ENCODE measurements at regions not wholly inside any gene's neighbourhood (a gene's known extent, or its start where the extent isn't known, plus 50 kb on each side); places are given as distances from the start of the nearest gene placed in this dataset.
"Not testable (repeated sequence)": the region's sequence is repeated elsewhere in the genome, so short reads cannot be mapped to it uniquely, and the experiment has no call there.

DNA sequence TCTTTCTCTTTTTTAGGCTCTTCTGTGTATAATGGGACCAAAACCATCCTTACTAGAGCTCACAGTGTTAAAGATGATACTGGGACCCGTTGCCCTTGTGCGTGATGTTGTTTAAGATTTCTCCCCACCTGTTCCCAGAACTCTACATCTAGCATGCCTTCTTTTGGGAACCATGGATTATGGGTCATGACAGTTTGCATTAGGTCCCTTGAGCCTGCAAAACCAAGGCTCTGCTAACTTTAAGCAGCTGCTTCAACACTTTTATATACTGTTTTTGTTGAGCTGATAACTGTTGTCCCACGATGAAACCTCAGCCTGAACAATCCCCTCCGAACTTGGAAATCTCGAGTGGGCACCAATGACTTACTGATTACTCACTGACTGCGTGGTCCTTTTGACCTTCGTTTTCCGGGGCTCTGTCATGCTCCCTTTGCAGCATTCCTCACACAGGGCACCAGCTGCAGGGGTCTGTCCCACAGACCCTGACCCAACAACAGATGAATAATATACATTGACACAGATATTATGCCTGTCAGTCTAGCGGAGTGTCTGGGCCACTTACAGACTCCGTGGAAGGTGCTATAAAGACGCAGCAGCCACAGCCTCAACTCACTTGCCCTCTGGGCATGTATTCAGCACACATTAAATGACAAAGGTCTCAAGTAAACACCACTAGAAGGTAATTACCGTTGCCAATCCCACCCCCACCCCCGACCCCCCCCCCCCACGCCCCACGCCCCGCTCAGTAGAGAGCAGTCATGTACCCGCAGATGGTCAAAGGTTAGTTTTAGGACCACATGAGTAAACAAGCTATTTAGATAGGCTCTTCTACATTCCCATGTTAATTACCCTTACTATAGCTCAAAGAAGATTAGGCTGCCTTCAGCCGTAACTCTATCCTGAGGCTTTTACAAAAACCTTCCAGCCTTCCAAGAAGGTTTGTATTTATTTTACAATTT, 162.0 kb upstream of the WDFY3 start:
- Histone ChIP-seq H3K4me2 (ENCODE audit: low read length) (no peak overlapping the region), H3K27ac (ENCODE audit: low read depth, low read length, poor library complexity, severe bottlenecking) (peak overlapping the region; percentile 33), H3K27me3 (ENCODE audit: insufficient read depth, low read length) (no peaks in the 10 kb centered on the region), H3K9ac (ENCODE audit: low read length) (no peak overlapping the region), H3K79me2 (ENCODE audit: insufficient read depth, low read length) (no peaks in the 10 kb centered on the region), H3K9me2 (ENCODE audit: low read depth, low read length) (no peaks in the 10 kb centered on the region), H3K4me3 (ENCODE audit: low read depth, low read length, poor library complexity, severe bottlenecking) (no peak overlapping the region), H2AFZ (ENCODE audit: low read length) (peak overlapping the region; percentile 99), H3K36me3 (ENCODE audit: insufficient read depth, low read length) (no peaks in the 10 kb centered on the region), H3K9me3 (ENCODE audit: low read length) (no peaks in the 10 kb centered on the region), H4K20me1 (ENCODE audit: insufficient read depth, low read length) (no peaks in the 10 kb centered on the region), H3K4me1 (ENCODE audit: insufficient read depth, low read length, severe bottlenecking) (peaks cover 18% of the 10 kb centered on the region), H3F3A (ENCODE audit: insufficient read depth, low read length) (no peaks in the 10 kb centered on the region)
- TF ChIP-seq EZH2 (IDR thresholded peaks at IDR 0.05; ENCODE audit: borderline replicate concordance, low read length) = no peak
- TF ChIP-seq, protein P1, sequence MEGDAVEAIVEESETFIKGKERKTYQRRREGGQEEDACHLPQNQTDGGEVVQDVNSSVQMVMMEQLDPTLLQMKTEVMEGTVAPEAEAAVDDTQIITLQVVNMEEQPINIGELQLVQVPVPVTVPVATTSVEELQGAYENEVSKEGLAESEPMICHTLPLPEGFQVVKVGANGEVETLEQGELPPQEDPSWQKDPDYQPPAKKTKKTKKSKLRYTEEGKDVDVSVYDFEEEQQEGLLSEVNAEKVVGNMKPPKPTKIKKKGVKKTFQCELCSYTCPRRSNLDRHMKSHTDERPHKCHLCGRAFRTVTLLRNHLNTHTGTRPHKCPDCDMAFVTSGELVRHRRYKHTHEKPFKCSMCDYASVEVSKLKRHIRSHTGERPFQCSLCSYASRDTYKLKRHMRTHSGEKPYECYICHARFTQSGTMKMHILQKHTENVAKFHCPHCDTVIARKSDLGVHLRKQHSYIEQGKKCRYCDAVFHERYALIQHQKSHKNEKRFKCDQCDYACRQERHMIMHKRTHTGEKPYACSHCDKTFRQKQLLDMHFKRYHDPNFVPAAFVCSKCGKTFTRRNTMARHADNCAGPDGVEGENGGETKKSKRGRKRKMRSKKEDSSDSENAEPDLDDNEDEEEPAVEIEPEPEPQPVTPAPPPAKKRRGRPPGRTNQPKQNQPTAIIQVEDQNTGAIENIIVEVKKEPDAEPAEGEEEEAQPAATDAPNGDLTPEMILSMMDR (IDR thresholded peaks at IDR 0.05; ENCODE audit: low read length) = no peak

DNA sequence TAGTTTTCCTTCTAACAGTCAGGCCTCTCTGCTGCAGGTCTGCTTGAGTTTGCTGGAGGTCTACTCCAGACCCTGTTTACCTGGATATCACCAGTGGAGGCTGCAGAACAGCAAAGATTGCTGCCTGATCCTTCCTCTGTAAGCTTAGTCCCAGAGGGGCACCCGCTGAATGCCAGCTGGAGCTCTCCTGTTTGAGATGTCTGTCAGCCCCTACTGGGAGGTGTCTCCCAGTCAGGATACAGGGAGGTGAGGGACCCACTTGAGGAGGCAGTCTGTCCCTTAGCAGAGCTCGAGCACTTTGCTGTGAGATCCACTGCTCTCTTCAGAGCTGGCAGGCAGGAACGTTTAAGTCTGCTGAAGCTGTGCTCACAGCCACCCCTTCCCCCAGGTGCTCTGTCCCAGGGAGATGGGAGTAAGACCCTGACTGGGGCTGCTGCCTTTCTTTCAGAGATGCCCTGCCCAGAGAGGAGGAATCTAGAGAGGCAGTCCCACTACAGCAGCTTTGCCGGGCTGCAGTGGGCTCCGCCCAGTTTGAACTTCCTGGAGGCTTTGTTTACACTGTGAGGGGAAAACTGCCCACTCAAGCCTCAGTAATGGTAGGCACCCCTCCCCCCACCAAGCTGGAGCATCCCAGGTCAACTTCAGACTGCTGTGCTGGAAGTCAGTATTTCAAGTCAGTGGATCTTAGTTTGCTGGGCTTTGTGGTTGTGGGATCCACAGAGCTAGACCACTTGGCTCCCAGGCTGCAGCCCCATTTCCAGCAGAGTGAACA, 163.1 kb upstream of the WDFY3 start:
- not testable (repeated sequence) for H3K4me3 ChIP-seq (ENCODE audit: low read depth, low read length, poor library complexity, severe bottlenecking); H3K27ac ChIP-seq (ENCODE audit: low read depth, low read length, poor library complexity, severe bottlenecking); H2AFZ ChIP-seq (ENCODE audit: low read length); H4K20me1 ChIP-seq (ENCODE audit: insufficient read depth, low read length); H3K9ac ChIP-seq (ENCODE audit: low read length); H3K9me2 ChIP-seq (ENCODE audit: low read depth, low read length); H3K27me3 ChIP-seq (ENCODE audit: insufficient read depth, low read length); H3K4me2 ChIP-seq (ENCODE audit: low read length); H3F3A ChIP-seq (ENCODE audit: insufficient read depth, low read length); H3K9me3 ChIP-seq (ENCODE audit: low read length); H3K79me2 ChIP-seq (ENCODE audit: insufficient read depth, low read length); H3K36me3 ChIP-seq (ENCODE audit: insufficient read depth, low read length)
- peaks cover 18% of the 10 kb centered on the region for H3K4me1 ChIP-seq (ENCODE audit: insufficient read depth, low read length, severe bottlenecking)

DNA sequence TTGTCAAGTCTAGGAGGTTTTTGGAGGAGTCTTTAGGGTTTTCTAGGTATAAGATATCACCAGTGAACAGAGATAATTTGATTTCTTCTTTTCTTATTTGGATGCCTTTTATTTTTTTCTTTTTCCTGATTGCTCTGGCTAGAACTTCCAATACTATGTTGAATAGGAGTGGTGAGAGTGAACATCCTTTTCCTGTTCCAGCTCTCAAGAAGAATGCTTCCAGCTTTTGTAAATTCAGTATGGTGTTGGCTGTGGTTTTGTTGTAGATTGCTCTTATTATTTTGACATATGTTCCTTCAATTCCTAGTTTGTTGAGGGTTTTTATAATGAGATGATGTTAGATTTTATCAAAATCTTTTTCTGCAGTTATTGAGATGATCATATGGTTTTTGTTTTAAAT, 165.6 kb upstream of the WDFY3 start:
- H3K79me2 ChIP-seq (ENCODE audit: insufficient read depth, low read length) = no peaks in the 10 kb centered on the region

More for the DNA sequence above, 165.6 kb upstream of the WDFY3 start:
- Histone ChIP-seq H3K9ac (ENCODE audit: low read length) (no peak overlapping the region), H3K4me3 (ENCODE audit: low read depth, low read length, poor library complexity, severe bottlenecking) (no peak overlapping the region), H3K4me1 (ENCODE audit: insufficient read depth, low read length, severe bottlenecking) (peaks cover 18% of the 10 kb centered on the region), H2AFZ (ENCODE audit: low read length) (no peak overlapping the region), H3K9me3 (ENCODE audit: low read length) (no peaks in the 10 kb centered on the region), H3K27me3 (ENCODE audit: insufficient read depth, low read length) (no peaks in the 10 kb centered on the region), H3F3A (ENCODE audit: insufficient read depth, low read length) (no peaks in the 10 kb centered on the region), H3K27ac (ENCODE audit: low read depth, low read length, poor library complexity, severe bottlenecking) (no peak overlapping the region), H3K9me2 (ENCODE audit: low read depth, low read length) (no peaks in the 10 kb centered on the region), H3K4me2 (ENCODE audit: low read length) (no peak overlapping the region), H4K20me1 (ENCODE audit: insufficient read depth, low read length) (no peaks in the 10 kb centered on the region), H3K36me3 (ENCODE audit: insufficient read depth, low read length) (no peaks in the 10 kb centered on the region)
- no peak for TF ChIP-seq EZH2 (IDR thresholded peaks at IDR 0.05; ENCODE audit: borderline replicate concordance, low read length)
- TF ChIP-seq, protein P1 (IDR thresholded peaks at IDR 0.05; ENCODE audit: low read length) = no peak
